CD4-positive, alpha-beta T cell (primary cell): ENCODE measurements at regions not wholly inside any gene's neighbourhood (a gene's known extent, or its start where the extent isn't known, plus 50 kb on each side); places are given as distances from the start of the nearest gene placed in this dataset.
"Not testable (repeated sequence)": the region's sequence is repeated elsewhere in the genome, so short reads cannot be mapped to it uniquely, and the experiment has no call there.

ENCODE experiments used
- ATAC-seq: fragments of 200-7000 bp; cut with Tn5 transposase; one replicate; pipeline ENCODE4 v1.10.0; 2022; ENCODE audit warnings: mild to moderate bottlenecking; ENCODE audit not compliant: poor library complexity
- CTCF ChIA-PET: fragments of 350-600 bp; sonication (Branson Sonifier 250); formaldehyde crosslinking; loops from one replicate; lab custom pipeline; 2021; ENCODE audit warnings: antibody characterized with exemption, inconsistent platforms; lab: Charles Lee
- POLR2A ChIA-PET: fragments of 350-600 bp; sonication (Branson Sonifier 250); formaldehyde crosslinking; loops from one replicate; lab custom pipeline; 2021; ENCODE audit warnings: antibody characterized with exemption, inconsistent platforms; lab: Charles Lee
- DNase-seq, 14 experiments: peaks; one replicate each; pipeline ENCODE4 v3.0.0-alpha.2; 2013 to 2020; ENCODE audit warnings: mixed read lengths in 2 of 14
- H3K27ac ChIP-seq, 2 donors: one replicate each; pipeline versions ENCODE4 v1.5.1 to v1.7.0; 2013; ENCODE audit warnings: low read length in 2 of 2, low read depth in 1 of 2, mild to moderate bottlenecking in 1 of 2
- H3K27me3 ChIP-seq, 2 experiments: 1 replicate in 1 of 2; 2 replicates in 1 of 2; pipeline versions ENCODE4 v1.6.1 to v1.7.0; 2013; ENCODE audit warnings: low read length in 2 of 2, control low read depth in 1 of 2, mild to moderate bottlenecking in 1 of 2, moderate library complexity in 1 of 2; ENCODE audit not compliant: insufficient read depth in 2 of 2, control insufficient read depth in 1 of 2
- H3K36me3 ChIP-seq: one replicate; pipeline ENCODE4 v1.6.1; 2013; ENCODE audit warnings: low read length, control low read depth; ENCODE audit not compliant: insufficient read depth
- H3K4me1 ChIP-seq: one replicate; pipeline ENCODE4 v1.6.1; 2013; ENCODE audit warnings: low read length, control low read depth; ENCODE audit not compliant: insufficient read depth
- H3K4me3 ChIP-seq: one replicate; pipeline ENCODE4 v1.5.1; 2013; ENCODE audit warnings: mild to moderate bottlenecking, low read length, moderate library complexity
- H3K9me3 ChIP-seq, 2 experiments: 1 replicate in 1 of 2; 2 replicates in 1 of 2; pipeline versions ENCODE4 v1.6.1 to v1.7.0; 2013; ENCODE audit warnings: low read length in 2 of 2, mild to moderate bottlenecking in 2 of 2, control low read depth in 1 of 2, moderate library complexity in 1 of 2; ENCODE audit not compliant: control insufficient read depth in 1 of 2, insufficient read depth in 1 of 2
- H3K27ac Mint-ChIP-seq: one replicate; pipeline ENCODE4 v1.8.0; 2020; ENCODE audit warnings: mixed read lengths
- H3K27me3 Mint-ChIP-seq: one replicate; pipeline ENCODE4 v1.8.0; 2021; ENCODE audit warnings: mixed read lengths
- H3K36me3 Mint-ChIP-seq: one replicate; pipeline ENCODE4 v1.8.0; 2021; ENCODE audit warnings: low read depth, mixed read lengths
- H3K4me1 Mint-ChIP-seq: one replicate; pipeline ENCODE4 v1.8.0; 2021; ENCODE audit warnings: low read depth, mixed read lengths
- H3K4me3 Mint-ChIP-seq: one replicate; pipeline ENCODE4 v1.8.0; 2020; ENCODE audit warnings: mild to moderate bottlenecking, mixed read lengths
- H3K9me3 Mint-ChIP-seq: one replicate; pipeline ENCODE4 v1.8.0; 2020; ENCODE audit warnings: mixed read lengths
- intact Hi-C, 2 experiments: fragments of 100-400 bp; cut with DNase I in 1 of 2; cut with micrococcal nuclease in 1 of 2; formaldehyde crosslinking; loops; one replicate each; pipeline versions ENCODE4 v1.15.1 to v1.9.0; 2023 to 2025; cut with DNase I, micrococcal nuclease
- TF ChIP-seq, protein P1 (sequence below): fragments of 200-600 bp; IDR thresholded peaks from one replicate; pipeline ENCODE4 v1.8.0; 2022; ENCODE audit warnings: antibody characterized with exemption, mild to moderate bottlenecking

DNA sequence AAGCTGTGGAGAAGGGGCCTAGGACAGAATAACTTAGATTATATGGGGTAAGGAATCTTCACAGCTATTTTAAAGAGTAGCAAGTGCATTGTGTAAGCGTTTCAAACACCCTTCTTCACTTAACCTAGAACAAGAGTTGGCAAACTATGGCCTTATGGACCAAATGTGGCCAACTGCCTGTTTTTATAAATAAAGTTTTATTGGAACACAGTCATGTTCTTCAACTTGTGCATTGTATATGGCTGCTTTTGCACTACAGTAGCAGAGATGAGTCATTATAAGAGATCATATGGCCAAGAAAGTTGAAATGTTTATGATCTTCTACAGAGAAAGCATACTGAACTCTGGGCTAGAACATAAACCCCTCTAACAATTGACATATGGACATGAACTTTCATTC lies 187.8 kb downstream of the ETV1 start:
- Mint-ChIP-seq H3K9me3 (peaks cover 6% of the 10 kb centered on the region), H3K27me3 (no peaks in the 10 kb centered on the region), H3K4me3 (no peak overlapping the region), H3K27ac (no peak overlapping the region), H3K36me3 (no peaks in the 10 kb centered on the region), H3K4me1 (no peaks in the 10 kb centered on the region)
- no peaks in the 10 kb centered on the region for H3K36me3 ChIP-seq
- no peak for ATAC-seq
- H3K9me3 ChIP-seq, result no peaks in the 10 kb centered on the region
- no peak overlapping the region for H3K27ac ChIP-seq
- CTCF ChIA-PET, result no interaction called here
- H3K27me3 ChIP-seq, result peaks cover 0 to 3% of the 10 kb centered on the region in 2 experiments
- no peaks in the 10 kb centered on the region for H3K4me1 ChIP-seq
- TF ChIP-seq, protein P1, sequence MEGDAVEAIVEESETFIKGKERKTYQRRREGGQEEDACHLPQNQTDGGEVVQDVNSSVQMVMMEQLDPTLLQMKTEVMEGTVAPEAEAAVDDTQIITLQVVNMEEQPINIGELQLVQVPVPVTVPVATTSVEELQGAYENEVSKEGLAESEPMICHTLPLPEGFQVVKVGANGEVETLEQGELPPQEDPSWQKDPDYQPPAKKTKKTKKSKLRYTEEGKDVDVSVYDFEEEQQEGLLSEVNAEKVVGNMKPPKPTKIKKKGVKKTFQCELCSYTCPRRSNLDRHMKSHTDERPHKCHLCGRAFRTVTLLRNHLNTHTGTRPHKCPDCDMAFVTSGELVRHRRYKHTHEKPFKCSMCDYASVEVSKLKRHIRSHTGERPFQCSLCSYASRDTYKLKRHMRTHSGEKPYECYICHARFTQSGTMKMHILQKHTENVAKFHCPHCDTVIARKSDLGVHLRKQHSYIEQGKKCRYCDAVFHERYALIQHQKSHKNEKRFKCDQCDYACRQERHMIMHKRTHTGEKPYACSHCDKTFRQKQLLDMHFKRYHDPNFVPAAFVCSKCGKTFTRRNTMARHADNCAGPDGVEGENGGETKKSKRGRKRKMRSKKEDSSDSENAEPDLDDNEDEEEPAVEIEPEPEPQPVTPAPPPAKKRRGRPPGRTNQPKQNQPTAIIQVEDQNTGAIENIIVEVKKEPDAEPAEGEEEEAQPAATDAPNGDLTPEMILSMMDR, result no peak
- H3K4me3 ChIP-seq, result no peak overlapping the region
- POLR2A ChIA-PET, result no interaction called here
- DNase-seq, result no peak
- intact Hi-C loops, result no loop called here

DNA sequence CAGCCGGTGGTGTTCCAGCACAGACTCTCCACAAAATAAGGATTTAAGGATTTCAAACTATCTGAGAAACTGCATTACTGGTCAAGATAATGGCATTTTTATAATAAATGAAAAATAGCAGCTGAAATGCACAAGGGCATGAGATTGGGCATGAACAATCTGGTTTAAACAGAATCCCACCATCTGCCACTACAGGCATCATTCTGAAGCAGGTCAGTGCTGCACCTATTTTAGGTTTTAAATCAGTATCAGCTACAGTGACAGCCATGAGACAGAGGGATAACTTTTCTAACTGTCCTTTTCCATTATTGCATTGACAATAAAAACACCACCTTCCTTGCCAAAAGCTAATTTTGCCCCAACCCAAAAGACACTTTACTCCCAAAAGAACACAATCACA lies 186.8 kb downstream of the ETV1 start:
- H3K9me3 Mint-ChIP-seq, result peaks cover 6% of the 10 kb centered on the region
- H3K9me3 ChIP-seq, result no peaks in the 10 kb centered on the region
- no peaks in the 10 kb centered on the region for H3K4me1 Mint-ChIP-seq
- no peak overlapping the region for H3K4me3 ChIP-seq
- TF ChIP-seq, protein P1, result no peak
- H3K36me3 ChIP-seq, result no peaks in the 10 kb centered on the region
- ATAC-seq, result no peak
- CTCF ChIA-PET, result no interaction called here
- H3K27me3 Mint-ChIP-seq, result no peaks in the 10 kb centered on the region
- H3K36me3 Mint-ChIP-seq, result no peaks in the 10 kb centered on the region
- H3K4me3 Mint-ChIP-seq, result no peak overlapping the region
- intact Hi-C loops, result no loop called here
- H3K27me3 ChIP-seq, result peaks cover 0 to 3% of the 10 kb centered on the region in 2 experiments
- POLR2A ChIA-PET, result no interaction called here
- H3K4me1 ChIP-seq, result no peaks in the 10 kb centered on the region
- no peak overlapping the region for H3K27ac Mint-ChIP-seq
- no peak for DNase-seq
- no peak overlapping the region for H3K27ac ChIP-seq

DNA sequence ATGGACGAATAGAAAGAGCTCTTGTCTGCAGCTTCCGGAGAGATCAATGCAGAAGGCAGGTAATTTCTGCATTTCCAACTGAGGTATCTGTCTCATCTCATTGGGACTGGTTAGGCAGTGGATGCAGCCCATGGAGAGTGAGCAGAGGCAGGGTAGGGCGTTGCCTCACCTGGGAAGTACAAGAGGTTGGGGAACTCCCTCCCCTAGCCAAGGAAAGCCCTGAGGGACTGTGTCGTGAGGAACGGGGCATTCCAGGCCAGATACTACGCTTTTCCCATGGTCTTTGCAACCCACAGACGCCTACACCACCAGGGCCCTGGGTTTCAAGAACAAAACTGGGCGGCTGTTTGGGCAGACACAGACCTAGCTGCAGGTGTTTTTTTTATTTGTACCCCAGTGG lies 186.3 kb downstream of the ETV1 start:
- Mint-ChIP-seq H3K4me3 (no peak overlapping the region), H3K27me3 (no peaks in the 10 kb centered on the region), H3K9me3 (peaks cover 6% of the 10 kb centered on the region), H3K4me1 (no peaks in the 10 kb centered on the region), H3K27ac (no peak overlapping the region), H3K36me3 (no peaks in the 10 kb centered on the region)
- POLR2A ChIA-PET, result no interaction called here
- no peak for ATAC-seq
- Histone ChIP-seq H3K4me1 (no peaks in the 10 kb centered on the region), H3K4me3 (no peak overlapping the region), H3K36me3 (no peaks in the 10 kb centered on the region), H3K27ac (no peak overlapping the region), H3K9me3 (no peaks in the 10 kb centered on the region), H3K27me3 (peaks cover 0 to 3% of the 10 kb centered on the region in 2 experiments)
- CTCF ChIA-PET, result no interaction called here
- intact Hi-C loops, result no loop called here
- TF ChIP-seq, protein P1, result no peak
- DNase-seq, result no peak

DNA sequence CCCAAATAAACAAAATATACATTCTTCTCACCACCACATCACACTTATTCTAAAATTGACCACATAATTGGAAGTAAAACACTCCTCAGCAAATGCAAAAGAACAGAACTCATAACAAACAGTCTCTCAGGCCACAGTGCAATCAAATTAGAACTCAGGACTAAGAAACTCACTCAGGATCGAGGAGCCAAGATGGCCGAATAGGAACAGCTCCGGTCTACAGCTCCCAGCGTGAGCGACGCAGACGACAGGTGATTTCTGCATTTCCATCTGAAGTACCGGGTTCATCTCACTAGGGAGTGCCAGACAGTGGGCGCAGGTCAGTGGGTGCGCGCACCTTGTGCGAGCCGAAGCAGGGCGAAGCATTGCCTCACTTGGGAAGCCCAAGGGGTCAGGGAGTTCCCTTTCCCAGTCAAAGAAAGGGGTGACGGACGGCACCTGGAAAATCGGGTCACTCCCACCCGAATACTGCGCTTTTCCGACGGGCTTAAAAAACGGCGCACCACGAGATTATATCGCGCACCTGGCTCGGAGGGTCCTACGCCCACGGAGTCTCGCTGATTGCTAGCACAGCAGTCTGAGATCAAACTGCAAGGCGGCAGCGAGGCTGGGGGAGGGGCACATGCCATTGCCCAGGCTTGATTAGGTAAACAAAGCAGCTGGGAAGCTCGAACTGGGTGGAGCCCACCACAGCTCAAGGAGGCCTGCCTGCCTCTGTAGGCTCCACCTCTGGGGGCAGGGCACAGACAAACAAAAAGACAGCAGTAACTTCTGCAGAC lies 183.2 kb downstream of the ETV1 start:
- H3K4me1 ChIP-seq, POLR2A ChIA-PET, H3K36me3 Mint-ChIP-seq, H3K27ac ChIP-seq, H3K27ac Mint-ChIP-seq, H3K27me3 ChIP-seq, DNase-seq, H3K36me3 ChIP-seq, H3K9me3 ChIP-seq, ATAC-seq, H3K27me3 Mint-ChIP-seq, H3K4me3 ChIP-seq, intact Hi-C loops, H3K4me1 Mint-ChIP-seq, H3K4me3 Mint-ChIP-seq, H3K9me3 Mint-ChIP-seq, CTCF ChIA-PET: not testable (repeated sequence)

DNA sequence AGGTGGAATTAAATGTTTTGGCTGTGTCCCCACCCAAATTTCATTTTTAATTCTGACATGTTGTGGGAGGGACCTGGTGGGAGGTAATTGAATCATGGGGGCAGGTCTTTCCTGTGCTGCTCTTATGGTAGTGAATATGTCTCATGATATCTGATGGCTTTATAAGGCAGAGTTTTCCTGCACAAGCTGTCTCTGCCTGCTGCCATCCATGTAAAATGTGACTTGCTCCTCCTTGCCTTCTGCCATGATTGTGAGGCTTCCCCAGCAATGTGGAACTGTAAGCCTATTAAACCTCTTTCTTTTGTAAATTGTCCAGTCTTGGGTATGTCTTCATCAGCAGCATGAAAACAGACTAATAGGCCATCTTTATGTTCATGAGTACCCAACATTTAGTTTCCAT lies 172.2 kb downstream of the ETV1 start:
- H3K4me1 Mint-ChIP-seq, H3K27me3 Mint-ChIP-seq, H3K27ac Mint-ChIP-seq, H3K4me3 ChIP-seq, H3K36me3 ChIP-seq, CTCF ChIA-PET, intact Hi-C loops, H3K4me1 ChIP-seq, H3K27me3 ChIP-seq, ATAC-seq, H3K9me3 ChIP-seq, H3K27ac ChIP-seq, POLR2A ChIA-PET, DNase-seq, H3K36me3 Mint-ChIP-seq, H3K4me3 Mint-ChIP-seq: not testable (repeated sequence)
- H3K9me3 Mint-ChIP-seq, result peaks cover 11% of the 10 kb centered on the region
